Lower leg skin (tissue), 3 donors: ENCODE measurements at regions not wholly inside any gene's neighbourhood (a gene's known extent, or its start where the extent isn't known, plus 50 kb on each side); places are given as distances from the start of the nearest gene placed in this dataset.

Source experiments
- POLR2A ChIP-seq, 2 donors: fragments of 450-650 bp; IDR thresholded peaks; one replicate each; pipeline ENCODE4 v1.6.1; 2016 to 2017; ENCODE audit warnings: antibody characterized with exemption in 2 of 2, mild to moderate bottlenecking in 1 of 2, moderate library complexity in 1 of 2
- TF ChIP-seq, protein P1 (sequence below), 3 donors: fragments of 450-650 bp; IDR thresholded peaks; one replicate each; pipeline ENCODE4 v1.5.1; 2016; ENCODE audit warnings: antibody characterized with exemption in 3 of 3, mild to moderate bottlenecking in 3 of 3, moderate library complexity in 2 of 3

DNA sequence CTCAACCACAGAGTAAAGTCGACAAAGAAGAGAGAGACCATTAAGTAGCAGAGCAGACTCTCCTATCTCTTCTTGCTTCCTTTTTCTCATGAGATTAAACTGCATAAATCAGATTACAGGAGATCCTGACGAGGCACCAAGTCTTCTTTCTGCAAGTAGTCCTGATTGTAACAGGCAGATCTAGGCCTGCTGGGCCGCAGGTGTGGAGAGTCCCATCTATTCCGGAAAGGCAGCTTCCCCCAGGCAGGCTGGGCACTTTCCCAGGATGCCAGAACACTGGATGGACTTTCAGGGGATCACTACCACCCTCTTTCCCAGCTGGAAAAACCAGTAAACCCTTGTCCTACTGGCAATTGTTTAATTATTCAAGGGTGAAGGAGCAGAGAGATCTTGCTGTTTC, 173.0 kb upstream of the CADM1 start:
- TF ChIP-seq, protein P1, sequence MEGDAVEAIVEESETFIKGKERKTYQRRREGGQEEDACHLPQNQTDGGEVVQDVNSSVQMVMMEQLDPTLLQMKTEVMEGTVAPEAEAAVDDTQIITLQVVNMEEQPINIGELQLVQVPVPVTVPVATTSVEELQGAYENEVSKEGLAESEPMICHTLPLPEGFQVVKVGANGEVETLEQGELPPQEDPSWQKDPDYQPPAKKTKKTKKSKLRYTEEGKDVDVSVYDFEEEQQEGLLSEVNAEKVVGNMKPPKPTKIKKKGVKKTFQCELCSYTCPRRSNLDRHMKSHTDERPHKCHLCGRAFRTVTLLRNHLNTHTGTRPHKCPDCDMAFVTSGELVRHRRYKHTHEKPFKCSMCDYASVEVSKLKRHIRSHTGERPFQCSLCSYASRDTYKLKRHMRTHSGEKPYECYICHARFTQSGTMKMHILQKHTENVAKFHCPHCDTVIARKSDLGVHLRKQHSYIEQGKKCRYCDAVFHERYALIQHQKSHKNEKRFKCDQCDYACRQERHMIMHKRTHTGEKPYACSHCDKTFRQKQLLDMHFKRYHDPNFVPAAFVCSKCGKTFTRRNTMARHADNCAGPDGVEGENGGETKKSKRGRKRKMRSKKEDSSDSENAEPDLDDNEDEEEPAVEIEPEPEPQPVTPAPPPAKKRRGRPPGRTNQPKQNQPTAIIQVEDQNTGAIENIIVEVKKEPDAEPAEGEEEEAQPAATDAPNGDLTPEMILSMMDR (IDR thresholded peaks at IDR 0.05), result no peak
- no peak for TF ChIP-seq POLR2A (IDR thresholded peaks at IDR 0.05)
